Transverse colon (tissue), 4 donors: ENCODE measurements at regions not wholly inside any gene's neighbourhood (a gene's known extent, or its start where the extent isn't known, plus 50 kb on each side); places are given as distances from the start of the nearest gene placed in this dataset.

ENCODE experiments used
- CTCF ChIP-seq, 5 experiments: fragments of 200-600 bp in 3 of 5; fragments of 450-650 bp in 2 of 5; sonication (generic) in 3 of 5; IDR thresholded peaks; 1 replicate in 2 of 5; 2 replicates in 3 of 5; pipeline ENCODE4 v1.5.1; 2016 to 2017; ENCODE audit warnings: antibody characterized with exemption in 5 of 5, inconsistent platforms in 3 of 5, mild to moderate bottlenecking in 2 of 5, moderate library complexity in 1 of 5
- POLR2AphosphoS5 ChIP-seq, 3 donors: sonication (generic); formaldehyde crosslinking; IDR thresholded peaks; one replicate each; pipeline ENCODE4 v1.6.1; 2016; ENCODE audit warnings: antibody characterized with exemption in 3 of 3

- TF ChIP-seq CTCF (IDR thresholded peaks at IDR 0.05) (no peak), POLR2AphosphoS5 (IDR thresholded peaks at IDR 0.05) (no peak)
These were observed 117.2 kb upstream of the KCNMB2 start for GRCh38 chr3:178419071-178419470.
